Activated CD4-positive, alpha-beta T cell treated with anti-CD3 and anti-CD28 coated beads for 1 hour (primary cell): ENCODE measurements at regions not wholly inside any gene's neighbourhood (a gene's known extent, or its start where the extent isn't known, plus 50 kb on each side); places are given as distances from the start of the nearest gene placed in this dataset.

Source experiments
- DNase-seq: peaks from one replicate; pipeline ENCODE4 v3.0.0-alpha.2; 2020

DNA sequence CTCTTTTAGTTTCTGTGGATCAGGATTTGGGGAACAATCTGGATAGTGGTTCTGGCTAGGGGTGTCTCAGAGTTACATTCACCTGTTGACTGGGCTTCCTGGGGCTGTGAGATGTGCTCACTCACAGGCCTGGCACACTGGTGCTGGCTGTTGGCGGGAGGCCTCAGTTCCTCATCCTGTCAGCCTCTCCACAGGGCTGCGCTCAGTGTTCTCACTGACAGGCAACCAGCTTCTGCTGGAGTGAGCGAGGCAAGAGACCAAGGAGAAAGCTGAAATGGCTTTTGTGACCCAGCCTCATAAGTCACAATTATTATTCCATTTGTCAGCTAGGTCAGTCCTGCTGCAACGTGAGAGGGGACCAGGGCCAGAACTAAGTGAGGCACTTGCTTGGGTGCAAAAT is 180.6 kb upstream of the GLI2 start:
- DNase-seq: no peak

DNA sequence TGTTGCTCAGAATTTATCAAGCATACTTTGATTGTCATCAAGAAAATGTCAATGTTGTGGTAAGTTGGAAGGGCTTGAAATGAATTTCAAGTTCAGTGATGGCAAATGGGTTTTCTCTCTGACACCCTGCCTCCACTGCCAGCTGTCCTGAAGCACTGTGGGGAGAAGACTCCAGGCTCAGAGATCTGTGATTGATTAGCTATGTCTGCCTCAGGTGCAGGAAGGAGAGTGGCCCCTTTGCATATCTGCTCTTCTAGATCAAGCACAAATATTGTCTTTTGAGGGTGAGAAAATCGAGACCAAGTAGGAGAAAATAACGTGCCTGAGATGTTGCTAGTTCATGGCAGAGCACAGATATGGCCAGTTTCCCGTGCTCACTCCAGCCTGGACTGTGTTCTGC is 178.8 kb upstream of the GLI2 start:
- no peak for DNase-seq

DNA sequence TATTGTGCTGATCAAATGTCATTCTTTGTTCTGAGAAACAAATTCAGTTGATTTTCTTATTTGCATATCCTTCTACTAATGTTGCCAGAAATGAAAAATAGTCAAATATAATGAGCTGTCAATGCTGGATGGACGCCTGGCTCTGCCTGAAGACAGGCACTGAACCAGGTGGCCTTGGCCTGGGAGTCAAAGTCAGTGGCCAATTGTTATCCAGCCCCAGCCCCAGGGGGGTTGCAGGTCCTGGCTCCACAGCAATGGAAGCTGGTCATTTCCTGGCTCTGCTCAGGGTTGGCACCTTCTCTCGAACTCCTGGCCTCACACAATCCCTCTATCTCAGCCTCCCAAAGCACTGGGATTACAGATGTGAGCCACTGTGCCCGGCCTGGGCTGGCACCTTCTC is 176.8 kb upstream of the GLI2 start:
- DNase-seq: no peak

DNA sequence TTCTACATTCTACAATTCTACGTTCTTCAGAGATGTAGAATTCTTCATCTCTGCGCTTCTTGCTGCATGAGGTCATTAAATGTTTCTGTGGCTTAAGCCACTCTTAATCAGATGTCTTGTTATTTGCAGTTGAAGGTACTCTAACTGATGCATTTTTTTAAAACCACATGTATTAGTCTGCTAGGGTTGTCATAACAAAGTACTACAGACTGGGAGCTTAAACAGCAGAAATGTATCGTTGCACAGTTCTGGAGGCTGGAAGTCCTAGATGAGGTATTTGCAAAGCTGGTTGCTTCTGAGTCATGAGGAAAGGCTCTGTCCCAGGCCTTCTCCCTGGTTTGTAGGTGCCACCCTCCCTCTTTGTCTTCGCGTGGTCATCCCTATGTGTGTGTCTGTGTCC is 176.3 kb upstream of the GLI2 start:
- DNase-seq: no peak

DNA sequence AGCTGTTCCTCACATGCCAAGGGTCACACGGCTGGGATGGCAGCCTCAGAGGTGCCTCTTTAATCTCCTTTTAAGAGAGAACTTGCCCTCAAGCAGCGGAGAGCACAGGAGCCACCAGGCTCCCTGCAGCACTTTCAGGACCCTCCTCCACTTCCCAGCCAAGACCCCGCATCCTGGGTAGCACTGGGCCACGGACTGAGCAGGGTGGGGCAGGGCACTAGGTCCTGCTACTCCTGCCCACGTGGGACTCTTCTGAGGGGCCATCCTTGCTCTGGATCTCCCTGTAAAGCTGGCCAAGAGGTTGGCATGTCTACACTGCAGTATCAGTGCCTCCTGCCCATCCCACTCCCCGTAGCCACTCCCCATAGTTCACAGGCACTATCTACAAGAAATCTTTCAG is 175.3 kb upstream of the GLI2 start:
- no peak for DNase-seq

DNA sequence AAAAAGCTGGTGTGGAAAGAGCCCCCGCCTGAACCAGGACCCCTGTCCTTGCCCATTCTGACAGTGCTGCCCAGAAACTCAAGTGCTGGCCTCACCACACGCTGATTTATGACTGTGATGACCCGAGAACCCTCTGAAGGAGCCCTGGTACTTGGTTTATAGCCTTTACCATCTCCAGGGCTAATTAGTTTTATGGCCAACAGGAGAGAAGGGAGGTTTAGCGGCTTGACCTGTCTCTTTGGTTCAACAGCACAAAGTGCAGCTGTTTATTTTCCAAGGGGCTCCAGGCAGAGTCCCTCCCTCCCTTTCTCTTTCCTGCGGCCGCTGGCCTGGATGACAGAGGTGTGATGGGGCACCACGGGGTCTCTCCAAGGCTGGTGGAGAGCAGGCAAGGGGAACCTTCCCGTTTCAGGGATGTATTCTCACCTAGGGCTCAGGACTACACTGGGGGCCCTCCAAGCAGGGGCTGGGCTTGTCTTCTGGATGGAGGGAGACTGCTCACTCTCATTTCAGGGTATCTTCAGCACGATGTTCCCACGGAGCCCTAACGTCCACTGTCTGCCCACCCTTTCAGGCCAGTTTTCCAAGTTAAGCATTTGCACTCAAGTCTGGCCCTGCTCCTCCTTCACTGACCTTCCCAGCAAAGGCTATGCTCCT is 174.2 kb upstream of the GLI2 start:
- DNase-seq: no peak

DNA sequence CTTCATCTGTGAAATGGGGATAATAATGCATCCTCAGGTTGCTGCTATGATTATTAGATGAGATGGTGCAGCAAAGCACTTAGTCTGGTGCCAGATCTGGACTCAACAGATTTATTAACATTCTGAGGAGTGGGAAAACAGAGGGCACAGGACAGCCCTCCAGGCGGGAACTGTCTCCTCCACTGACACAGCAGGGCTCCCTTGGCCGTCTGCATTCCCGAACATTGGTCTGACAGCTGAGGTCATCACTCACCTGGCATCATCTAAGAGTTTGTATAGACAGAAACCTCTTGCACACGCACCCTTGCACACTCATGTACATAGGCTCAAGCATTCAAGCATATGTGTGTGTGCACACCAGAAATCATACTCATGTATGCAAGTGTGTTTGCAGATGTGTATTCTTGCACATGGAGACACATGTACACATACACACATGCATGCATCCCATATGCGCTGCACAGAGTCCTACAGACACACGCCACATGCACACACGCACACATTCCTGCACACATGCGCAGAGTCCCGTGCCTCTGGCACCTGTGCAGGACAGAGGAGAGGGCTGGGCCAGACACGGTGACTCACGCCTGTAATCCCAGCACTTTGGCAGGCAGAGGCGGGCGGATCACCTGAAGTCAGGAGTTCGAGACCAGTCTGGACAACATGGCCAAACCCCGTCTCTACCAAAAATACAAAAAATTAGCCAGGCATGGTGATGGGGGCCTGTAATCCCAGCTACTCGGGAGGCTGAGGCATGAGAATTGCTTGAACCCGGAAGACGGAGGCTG is 173.3 kb upstream of the GLI2 start:
- no peak for DNase-seq

DNA sequence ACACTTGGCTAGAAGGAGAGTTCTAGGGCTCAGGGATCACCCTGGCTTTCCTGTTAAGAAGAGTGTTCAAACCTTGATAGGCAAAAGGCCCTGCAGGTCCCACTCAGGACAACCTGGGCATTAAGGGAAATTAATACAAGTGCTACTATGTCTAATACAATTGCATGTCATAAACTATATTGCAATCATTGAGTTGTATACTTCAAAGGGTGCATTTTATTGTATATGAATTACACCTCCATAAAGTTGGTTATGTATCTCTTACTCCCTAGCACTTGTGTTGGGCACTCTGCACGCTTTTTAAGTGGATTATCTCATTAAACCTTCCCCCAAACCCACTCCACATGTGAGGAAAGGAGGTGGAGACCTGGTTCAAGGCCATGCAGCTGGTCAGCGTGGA is 172.1 kb upstream of the GLI2 start:
- DNase-seq: no peak

DNA sequence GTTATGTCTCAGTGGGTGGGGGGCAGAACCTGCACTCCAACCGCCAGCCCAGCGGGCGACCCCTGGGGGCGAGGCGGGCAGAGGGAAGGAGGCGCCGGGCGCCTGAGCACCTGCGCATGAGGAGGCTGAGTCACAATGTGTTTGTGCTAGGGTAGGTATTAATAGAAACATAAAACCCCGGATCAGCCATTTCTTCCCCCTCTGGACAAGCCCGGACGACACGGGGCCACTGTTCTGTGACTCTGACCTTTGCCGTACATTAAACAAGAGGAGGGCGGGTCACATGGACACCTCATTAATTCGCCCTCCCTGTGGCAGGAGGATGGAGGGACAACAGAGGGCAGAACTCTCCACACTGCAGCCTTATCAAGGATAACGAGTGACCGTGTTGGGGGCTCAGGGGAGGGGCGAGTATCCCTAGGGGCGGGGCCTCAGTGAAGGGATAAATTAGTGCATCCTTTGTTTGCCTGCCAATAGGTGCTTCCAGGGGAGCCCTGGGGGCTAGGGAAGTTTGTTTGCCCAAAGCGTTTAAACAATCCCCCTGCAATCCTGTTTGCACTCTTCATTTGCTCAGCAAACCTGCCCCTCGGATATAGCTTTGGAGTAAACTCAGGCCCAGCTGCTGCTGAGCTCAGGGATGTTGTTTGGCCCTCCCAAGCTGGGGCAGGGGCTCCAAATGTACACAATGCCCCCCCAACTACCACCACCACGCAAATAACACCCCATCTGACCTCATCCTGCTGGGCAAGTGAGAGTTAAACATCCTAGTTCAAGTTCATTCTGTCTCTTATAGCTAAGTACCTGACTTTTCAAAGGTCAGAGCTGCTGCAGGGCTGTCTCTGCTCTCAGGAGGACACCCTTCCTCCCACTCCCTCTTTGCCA is 171.2 kb upstream of the GLI2 start:
- no peak for DNase-seq

DNA sequence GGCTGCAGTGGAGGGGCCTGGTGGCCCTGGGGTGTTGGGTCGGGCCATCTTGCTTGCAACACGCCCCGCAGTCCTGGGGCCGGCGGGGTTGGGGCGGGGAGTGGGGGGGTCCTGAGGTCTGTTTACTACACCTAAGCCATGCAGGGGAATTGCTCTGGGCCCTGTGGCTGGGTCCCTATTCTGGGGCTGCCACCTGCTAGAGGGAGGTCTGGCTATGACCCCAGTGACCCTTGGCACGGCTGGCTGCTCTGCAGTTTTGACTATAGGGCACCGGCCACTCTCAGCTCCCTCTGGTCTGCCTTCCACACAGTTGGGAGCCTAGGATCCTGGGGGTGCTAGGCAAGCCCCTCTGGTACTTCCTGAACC is 170.6 kb upstream of the GLI2 start:
- DNase-seq: no peak

DNA sequence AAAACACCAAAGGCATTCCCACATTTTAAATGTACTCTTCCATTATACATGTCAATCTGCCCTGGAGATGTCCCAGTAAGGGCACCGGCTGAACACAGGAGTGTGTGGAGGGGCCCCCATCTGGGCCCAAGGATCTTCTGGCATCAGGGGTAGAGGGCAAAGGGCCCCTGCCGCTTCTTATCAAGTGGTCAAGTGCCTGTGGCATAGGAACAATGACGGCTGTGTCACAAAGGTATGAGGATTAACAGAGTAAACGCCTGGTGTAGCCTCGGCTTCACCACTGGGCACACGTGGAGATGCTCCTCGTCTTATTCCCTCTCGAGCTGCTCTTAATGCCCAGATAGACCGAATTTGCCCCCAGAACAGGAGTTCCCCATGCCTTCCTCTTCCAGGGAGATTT is 169.7 kb upstream of the GLI2 start:
- no peak for DNase-seq

DNA sequence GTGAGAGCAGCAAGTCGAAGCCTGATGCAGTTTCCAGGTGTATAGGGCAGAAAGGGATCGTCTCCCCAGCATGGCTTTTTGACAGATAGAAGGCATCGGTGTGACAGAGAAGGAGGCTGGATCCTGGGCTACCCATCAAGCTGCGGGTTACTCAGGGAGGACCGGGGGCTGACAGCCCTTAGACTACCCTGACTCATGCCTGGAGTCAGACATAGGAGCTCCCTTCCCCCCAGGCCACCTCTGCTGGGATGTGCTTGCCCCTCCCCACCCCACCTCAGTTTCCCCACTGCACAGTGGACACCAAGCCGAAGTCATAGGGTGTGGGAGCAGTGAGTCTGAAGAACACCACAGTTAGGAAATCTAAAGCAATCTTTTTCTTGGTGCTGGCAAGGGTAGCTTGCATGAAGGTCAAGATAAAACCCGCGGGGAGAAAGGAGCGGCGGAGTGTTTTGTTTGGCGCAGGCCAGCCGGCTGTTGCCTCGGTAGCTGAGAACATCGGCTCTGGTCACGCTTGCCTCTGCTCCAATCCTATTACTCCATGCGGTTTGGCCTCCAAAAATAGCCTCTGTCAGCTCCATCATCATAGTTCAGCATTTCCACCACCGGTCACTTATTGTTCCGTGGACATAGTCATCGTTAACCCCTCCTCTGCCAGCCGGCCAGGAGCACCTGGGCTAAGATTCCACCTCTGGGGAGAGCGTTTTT is 169.2 kb upstream of the GLI2 start:
- DNase-seq: no peak

DNA sequence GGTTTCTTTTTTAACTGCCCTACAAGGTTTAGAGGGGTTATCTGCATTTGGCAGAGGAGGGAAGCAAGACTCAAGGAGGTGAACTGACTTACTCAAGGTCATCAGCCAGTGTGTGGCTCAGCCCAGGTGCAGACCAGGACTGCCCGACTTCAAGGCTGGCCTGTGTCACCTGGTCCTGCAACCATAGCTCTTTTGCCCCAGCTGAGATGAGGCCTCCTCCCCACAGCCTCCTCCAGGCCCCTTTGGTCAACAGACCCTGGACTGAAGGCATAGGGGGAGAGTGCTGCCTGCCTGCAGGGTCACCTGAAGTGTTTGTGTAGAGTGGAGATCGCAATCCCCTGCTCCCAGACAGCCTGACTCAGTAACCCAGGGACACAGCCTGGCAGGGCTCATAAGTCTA is 168.5 kb upstream of the GLI2 start:
- no peak for DNase-seq

DNA sequence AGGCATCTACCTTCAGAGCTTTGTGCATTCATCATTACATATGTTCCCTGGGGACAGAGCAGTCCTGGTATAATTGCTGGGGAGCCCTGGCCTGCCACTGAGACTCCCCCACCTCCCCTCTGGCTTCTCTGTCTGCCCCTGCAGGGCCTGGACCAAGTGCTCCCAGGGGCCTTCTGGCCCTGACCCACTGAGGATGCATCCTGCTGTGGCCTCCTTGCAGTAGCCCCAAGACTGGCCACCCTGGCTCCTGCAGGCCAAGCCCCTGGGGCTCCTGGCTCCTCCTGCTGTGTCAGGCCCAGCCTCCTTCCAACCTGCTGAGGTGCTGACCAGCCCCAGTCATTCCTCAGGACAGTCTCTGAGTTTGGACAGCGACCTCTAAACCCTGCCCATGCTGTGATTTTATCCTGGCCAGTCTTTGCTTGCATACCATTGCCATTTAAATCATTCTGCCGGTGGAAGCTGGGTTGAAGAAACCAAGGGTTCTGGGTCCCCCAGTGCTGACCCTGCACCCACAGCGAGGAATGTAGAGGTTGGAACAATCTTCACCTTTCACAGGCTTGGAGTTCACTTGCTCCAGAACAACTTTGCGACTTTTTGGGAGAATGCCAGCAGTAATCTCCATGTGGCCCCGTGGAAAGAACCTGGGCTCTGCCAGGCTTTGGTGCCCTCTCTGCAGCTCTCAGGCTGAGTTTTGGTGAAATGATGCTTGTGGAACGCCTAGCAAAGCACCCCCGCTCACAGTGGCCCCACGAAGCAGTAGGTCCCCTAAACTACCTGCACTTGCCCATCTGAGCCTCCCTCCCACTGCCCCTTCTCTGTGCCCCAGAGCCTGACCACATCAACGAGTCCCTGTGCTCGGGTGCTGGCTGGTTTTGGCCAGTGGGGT is 167.3 kb upstream of the GLI2 start:
- DNase-seq: no peak

DNA sequence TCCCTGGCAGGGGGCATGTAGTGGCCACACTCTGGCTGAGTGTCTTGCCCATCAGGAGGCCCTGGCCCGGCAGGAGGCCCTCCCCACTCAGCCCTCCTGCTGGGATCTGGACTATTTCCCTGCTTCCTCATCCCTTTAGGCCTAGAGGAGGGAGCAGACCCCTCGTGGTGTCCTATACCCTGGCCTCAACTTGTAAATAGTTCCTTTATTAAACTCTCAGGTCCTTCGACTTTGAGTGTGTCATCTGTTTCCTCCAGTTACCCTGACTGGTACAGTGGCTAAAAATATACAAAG is 166.7 kb upstream of the GLI2 start:
- DNase-seq: no peak

DNA sequence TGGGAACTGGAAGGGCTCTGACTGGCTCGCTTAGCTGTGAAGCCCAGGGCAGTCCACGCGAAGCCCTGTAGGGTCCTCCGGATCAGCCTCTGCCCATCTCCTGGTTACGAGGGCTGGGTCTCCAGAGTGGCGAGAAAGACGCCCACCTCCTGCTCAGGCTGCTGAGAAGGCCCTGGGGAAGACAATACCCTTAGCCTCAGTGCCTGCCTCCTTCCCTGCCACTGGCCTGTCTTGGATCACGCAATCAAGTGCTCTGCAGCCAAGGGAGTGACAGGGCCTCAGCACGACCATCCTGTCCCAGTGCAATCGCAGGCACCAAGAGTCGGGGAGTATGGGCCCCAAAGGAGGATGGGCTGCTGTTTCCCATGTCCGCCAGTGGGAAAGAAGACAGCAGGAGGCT is 165.7 kb upstream of the GLI2 start:
- DNase-seq: no peak

DNA sequence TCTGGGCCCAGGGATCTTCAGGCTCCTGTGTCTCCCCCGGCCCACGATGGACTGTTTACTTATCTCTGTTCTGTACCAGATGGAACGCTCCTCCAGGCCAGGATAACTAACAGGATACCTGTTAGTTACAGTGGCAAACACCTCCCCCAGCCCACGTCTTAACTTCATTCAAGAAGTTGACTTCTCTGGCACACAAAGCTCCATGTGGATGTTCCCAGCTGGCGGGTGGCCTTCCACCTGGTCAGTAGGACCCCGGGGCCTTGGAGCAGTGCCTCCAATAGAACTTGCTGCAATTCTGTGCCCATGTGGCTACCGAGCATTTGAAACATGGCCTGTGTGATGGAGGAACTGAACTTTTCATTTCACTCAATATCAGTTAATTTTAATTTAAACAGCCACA is 165.1 kb upstream of the GLI2 start:
- DNase-seq: no peak

DNA sequence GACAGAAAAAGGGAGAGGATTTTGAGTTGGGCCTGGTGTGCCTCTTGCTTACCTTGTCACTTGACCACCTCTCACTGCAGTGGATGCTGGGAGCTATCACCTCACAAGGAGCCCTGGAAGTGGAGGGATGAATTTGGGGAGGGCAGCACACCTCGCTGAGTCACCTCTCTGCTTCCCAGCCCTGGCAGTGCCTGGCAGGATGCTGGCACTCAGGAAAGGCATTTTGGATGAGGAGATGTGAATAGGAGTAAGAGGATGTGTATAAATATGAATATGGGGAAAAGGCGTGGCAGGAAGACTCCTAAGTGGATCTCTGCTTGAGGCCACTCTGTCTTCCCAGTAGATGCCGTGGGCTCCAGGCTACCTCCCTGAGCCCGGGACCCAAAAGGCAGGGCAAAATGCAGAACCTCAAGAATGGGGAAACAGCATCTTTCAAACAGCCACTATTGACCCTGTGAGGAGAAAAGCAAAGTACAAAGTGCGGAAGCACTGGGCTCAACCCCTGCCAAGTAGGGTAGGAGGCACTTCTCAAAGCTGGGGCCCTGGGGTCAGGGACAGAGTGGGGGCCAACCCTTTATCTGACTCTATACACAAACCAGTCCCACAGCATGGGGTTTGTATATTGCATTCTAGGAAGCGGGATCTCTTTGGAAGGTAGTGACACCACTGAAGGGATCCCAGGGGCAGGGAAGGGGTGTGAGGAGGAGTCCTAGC is 164.5 kb upstream of the GLI2 start:
- DNase-seq: no peak

DNA sequence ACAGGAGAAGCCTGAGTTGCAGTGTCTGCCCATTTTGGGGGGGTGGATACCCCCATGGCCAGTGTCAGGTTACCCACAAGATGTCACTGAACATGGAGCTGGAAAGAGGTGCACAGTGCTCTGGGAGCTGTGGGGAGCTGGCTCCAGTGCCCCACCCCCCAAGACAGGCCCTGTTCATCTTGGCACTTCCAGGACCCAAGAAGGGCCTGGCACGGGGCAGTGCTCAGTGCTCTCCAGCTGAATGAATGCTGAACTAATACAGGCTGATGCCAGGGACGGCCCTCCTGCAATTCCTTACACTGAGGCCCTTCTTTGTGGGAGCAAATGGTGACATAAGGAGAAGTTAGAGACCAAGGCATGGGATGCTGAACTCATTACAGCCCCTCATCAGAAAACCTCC is 163.4 kb upstream of the GLI2 start:
- DNase-seq: no peak

DNA sequence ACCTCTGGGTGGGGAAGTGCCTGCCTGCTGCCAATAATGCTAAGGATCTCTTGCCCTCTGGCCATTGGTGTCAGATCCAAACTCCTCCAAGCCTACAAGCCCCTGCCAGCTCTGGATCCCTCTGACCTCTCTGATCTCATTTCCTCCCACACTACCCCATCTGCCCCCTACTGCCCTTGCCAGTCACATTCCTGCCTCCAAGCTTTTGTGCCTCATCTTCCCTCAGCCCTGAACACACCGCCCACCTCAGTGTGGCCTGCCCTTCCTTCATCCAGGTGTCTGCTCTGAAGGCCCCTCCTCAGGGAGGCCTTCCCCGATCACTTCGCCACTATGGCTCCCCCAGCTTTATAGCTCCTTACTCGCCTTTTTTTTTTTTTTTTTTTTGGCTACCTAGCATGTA is 161.0 kb upstream of the GLI2 start:
- no peak for DNase-seq

DNA sequence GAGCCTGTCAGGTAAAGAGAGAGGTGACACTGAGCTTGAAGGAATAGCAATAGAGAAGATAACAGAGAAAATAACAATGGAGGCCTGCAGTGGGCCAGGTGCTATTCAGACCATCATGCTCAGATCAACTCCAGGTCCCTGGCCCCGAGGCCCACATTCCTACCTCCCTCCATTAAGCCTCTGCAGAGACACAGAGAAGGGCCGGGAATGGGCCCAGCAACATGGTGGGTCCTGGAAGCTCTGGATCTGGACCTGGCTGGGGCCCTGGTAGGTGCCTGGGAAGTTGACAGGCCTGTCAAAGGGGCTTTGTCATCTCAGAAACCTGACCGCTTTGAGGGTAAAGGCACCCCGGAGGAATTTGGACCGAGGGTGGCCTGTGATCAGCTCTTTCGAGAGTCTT is 159.7 kb upstream of the GLI2 start:
- DNase-seq: no peak
